B cell (primary cell): ENCODE measurements at regions not wholly inside any gene's neighbourhood (a gene's known extent, or its start where the extent isn't known, plus 50 kb on each side); places are given as distances from the start of the nearest gene placed in this dataset.

Source experiments
- EZH2 ChIP-seq: IDR thresholded peaks from 2 replicates; pipeline ENCODE4 v1.6.1; 2012; ENCODE audit warnings: borderline replicate concordance, low read depth, mild to moderate bottlenecking, moderate library complexity, low read length; ENCODE audit not compliant: insufficient read depth, poor library complexity, severe bottlenecking
- TF ChIP-seq, protein P1 (sequence below): fragments of 200-600 bp; IDR thresholded peaks from one replicate; pipeline ENCODE4 v1.8.0; 2022; ENCODE audit warnings: antibody characterized with exemption, mild to moderate bottlenecking

DNA sequence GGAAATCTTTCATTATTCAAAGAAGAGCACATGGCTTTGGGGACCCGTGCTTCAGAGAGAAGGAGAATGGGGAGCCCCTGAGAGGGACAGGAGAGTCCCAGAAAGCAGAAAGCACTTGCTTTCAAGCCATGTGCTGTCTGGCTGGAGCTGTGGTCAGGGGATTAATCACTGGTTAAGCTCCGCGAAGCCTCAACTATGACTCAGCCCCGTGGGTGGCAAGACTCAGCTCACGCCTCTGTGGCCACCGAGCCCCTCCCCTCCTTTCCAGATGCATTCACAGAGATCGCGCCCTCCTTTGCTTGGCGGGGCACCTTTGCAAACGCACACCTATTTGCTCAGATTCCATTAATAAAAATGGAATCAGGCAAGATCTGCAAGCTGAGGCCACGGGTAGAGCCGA lies 202.9 kb upstream of the TCERG1L start:
- TF ChIP-seq, protein P1, sequence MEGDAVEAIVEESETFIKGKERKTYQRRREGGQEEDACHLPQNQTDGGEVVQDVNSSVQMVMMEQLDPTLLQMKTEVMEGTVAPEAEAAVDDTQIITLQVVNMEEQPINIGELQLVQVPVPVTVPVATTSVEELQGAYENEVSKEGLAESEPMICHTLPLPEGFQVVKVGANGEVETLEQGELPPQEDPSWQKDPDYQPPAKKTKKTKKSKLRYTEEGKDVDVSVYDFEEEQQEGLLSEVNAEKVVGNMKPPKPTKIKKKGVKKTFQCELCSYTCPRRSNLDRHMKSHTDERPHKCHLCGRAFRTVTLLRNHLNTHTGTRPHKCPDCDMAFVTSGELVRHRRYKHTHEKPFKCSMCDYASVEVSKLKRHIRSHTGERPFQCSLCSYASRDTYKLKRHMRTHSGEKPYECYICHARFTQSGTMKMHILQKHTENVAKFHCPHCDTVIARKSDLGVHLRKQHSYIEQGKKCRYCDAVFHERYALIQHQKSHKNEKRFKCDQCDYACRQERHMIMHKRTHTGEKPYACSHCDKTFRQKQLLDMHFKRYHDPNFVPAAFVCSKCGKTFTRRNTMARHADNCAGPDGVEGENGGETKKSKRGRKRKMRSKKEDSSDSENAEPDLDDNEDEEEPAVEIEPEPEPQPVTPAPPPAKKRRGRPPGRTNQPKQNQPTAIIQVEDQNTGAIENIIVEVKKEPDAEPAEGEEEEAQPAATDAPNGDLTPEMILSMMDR: no peak
- no peak for TF ChIP-seq EZH2
